DOHH2 (cell line): ENCODE measurements at regions not wholly inside any gene's neighbourhood (a gene's known extent, or its start where the extent isn't known, plus 50 kb on each side); places are given as distances from the start of the nearest gene placed in this dataset.

Experiments used
- CTCF ChIP-seq: fragments of 200-600 bp; sonication (generic); IDR thresholded peaks from one replicate; pipeline ENCODE4 v1.5.1; 2014; ENCODE audit warnings: antibody characterized with exemption, mild to moderate bottlenecking, low read depth, low read length; ENCODE audit not compliant: poor library complexity, severe bottlenecking
- EZH2phosphoT487 ChIP-seq: fragments of 200-600 bp; sonication (generic); IDR thresholded peaks from 2 replicates; pipeline ENCODE4 v1.6.1; 2017; ENCODE audit warnings: borderline replicate concordance, mild to moderate bottlenecking, antibody characterized with exemption, low read length, moderate library complexity, mixed read lengths

DNA sequence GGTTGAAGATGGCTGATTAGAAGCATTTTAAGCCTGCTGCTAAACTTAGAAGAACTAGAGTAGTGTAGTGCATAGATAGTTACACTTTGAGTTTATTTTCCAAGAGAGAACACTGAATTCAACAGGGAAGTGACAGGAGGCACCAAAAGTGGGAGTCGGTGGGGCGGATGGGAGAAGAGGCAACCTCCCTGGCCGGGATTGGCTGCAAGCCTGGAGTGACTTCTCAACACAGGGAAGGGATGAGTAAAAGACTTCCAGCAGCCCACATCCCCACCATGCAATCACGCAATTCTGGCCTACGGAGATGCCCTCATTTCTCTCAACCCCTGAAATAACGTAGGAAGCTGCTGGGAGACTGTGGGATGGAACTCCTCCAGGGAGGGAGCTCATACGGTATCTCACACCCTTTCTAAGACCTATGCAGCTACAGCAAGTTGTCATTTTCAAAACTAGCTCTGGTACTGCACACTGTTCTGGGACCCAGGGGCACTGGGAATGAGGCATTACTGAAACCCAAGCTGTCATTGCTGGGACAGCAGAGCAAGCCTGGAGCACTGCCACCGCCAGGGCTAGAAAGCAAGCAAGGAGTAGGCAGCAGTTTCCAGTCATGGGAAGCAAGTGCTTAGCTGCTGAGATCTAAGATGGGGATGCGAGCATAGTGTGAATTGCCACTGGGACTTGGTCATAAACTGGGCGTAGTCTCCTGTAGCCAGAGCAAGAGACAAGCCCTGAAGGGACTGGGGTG, 331.6 kb upstream of the PTGER4 start:
- TF ChIP-seq CTCF, result no peak
- no peak for TF ChIP-seq EZH2phosphoT487
